HFFc6 (cell line): ENCODE measurements at regions not wholly inside any gene's neighbourhood (a gene's known extent, or its start where the extent isn't known, plus 50 kb on each side); places are given as distances from the start of the nearest gene placed in this dataset.

Experiments used
- DNase-seq: peaks from one replicate; pipeline ENCODE4 v3.0.0-alpha.2; 2018
- H3K27ac Mint-ChIP-seq: 2 replicates; pipeline ENCODE4 v1.8.0; 2020; ENCODE audit warnings: mild to moderate bottlenecking, mixed read lengths
- H3K27me3 Mint-ChIP-seq: 2 replicates; pipeline ENCODE4 v1.8.0; 2021; ENCODE audit warnings: mild to moderate bottlenecking, moderate library complexity, mixed read lengths; ENCODE audit not compliant: insufficient read depth
- H3K36me3 Mint-ChIP-seq: 2 replicates; pipeline ENCODE4 v1.8.0; 2021; ENCODE audit warnings: low read depth, mixed read lengths
- H3K4me1 Mint-ChIP-seq: 2 replicates; pipeline ENCODE4 v1.8.0; 2020; ENCODE audit warnings: low read depth, mixed read lengths
- H3K4me3 Mint-ChIP-seq: 2 replicates; pipeline ENCODE4 v1.8.0; 2020; ENCODE audit warnings: mild to moderate bottlenecking, moderate library complexity, mixed read lengths
- H3K9me3 Mint-ChIP-seq: 2 replicates; pipeline ENCODE4 v1.8.0; 2020; ENCODE audit warnings: mild to moderate bottlenecking, mixed read lengths
- TF ChIP-seq, protein P1 (sequence below): fragments of 200-600 bp; sonication (generic); IDR thresholded peaks from 2 replicates; pipeline ENCODE4 v1.5.0; 2021; ENCODE audit warnings: antibody characterized with exemption, mild to moderate bottlenecking

DNA sequence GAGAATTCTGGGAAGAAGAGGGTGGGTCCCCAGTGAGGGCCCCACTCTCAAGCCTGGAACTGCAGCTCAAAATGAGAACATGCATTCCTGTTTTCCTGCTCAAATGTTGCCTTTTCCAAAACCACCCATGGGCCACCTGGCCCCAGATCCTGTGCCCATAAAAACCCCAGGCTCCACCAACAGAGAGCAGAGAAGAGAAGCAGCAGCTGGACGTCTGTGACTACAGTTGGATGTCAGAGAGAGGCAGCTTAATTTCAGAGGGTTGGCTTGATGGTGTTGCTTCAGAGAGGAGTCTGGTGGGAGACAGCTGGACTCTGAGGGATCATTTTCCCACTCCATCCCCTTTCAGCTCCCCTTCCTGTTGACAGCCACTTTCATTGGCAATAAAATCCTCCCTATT lies 256.4 kb downstream of the FZD1 start:
- TF ChIP-seq, protein P1, sequence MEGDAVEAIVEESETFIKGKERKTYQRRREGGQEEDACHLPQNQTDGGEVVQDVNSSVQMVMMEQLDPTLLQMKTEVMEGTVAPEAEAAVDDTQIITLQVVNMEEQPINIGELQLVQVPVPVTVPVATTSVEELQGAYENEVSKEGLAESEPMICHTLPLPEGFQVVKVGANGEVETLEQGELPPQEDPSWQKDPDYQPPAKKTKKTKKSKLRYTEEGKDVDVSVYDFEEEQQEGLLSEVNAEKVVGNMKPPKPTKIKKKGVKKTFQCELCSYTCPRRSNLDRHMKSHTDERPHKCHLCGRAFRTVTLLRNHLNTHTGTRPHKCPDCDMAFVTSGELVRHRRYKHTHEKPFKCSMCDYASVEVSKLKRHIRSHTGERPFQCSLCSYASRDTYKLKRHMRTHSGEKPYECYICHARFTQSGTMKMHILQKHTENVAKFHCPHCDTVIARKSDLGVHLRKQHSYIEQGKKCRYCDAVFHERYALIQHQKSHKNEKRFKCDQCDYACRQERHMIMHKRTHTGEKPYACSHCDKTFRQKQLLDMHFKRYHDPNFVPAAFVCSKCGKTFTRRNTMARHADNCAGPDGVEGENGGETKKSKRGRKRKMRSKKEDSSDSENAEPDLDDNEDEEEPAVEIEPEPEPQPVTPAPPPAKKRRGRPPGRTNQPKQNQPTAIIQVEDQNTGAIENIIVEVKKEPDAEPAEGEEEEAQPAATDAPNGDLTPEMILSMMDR: no peak
- Mint-ChIP-seq H3K9me3 (no peaks in the 10 kb centered on the region), H3K27me3 (peaks cover 6% of the 10 kb centered on the region; the same call in 1 of the 2 replicates), H3K4me1 (no peaks in the 10 kb centered on the region), H3K4me3 (no peak overlapping the region), H3K27ac (no peak overlapping the region), H3K36me3 (no peaks in the 10 kb centered on the region)
- no peak for DNase-seq

DNA sequence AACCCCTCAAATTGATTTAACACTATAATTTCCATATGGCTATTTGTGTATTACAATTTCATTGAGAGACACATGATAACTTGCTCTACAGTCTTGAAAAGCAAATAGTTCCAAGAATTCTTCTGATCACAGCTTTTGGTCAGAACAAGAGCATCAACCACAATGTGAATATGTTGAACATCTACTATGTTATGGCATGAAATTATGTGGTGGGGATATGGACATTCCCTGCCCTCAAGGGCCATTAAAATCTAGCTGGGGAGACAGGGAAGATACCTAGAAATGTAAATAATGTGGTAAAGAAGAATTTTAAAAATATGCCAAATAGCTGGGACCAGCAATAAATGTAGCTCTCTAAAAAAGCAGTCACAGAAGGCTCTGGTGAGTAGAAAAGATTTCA lies 262.2 kb downstream of the FZD1 start:
- no peak overlapping the region for H3K27ac Mint-ChIP-seq
- TF ChIP-seq, protein P1: no peak
- H3K27me3 Mint-ChIP-seq: peaks cover 1% of the 10 kb centered on the region
- H3K36me3 Mint-ChIP-seq: no peaks in the 10 kb centered on the region
- no peaks in the 10 kb centered on the region for H3K4me1 Mint-ChIP-seq
- no peak overlapping the region for H3K4me3 Mint-ChIP-seq
- no peak for DNase-seq
- H3K9me3 Mint-ChIP-seq: no peaks in the 10 kb centered on the region

DNA sequence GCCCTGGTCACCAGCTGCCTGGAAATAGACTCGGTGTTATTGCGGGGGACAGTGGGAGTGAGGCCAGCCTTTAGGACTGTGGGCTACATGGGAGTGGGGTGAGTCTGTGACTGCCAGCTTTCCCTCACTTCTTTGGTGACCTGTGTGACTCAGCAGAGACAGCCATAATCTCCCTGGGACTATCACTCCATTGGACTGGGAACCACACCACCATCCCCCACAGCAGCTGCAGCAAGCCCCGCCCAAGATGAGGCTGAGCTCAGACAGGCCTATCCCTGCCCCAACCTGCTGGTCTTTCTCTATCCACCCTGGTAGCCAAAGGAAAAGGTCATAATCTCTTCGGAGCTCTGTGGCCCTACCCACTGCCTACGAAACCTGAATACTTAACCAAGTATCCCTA lies 263.2 kb downstream of the FZD1 start:
- Mint-ChIP-seq H3K4me3 (no peak overlapping the region), H3K4me1 (no peaks in the 10 kb centered on the region), H3K27ac (no peak overlapping the region), H3K27me3 (peaks cover 1% of the 10 kb centered on the region), H3K9me3 (no peaks in the 10 kb centered on the region), H3K36me3 (no peaks in the 10 kb centered on the region)
- no peak for DNase-seq
- TF ChIP-seq, protein P1: no peak

DNA sequence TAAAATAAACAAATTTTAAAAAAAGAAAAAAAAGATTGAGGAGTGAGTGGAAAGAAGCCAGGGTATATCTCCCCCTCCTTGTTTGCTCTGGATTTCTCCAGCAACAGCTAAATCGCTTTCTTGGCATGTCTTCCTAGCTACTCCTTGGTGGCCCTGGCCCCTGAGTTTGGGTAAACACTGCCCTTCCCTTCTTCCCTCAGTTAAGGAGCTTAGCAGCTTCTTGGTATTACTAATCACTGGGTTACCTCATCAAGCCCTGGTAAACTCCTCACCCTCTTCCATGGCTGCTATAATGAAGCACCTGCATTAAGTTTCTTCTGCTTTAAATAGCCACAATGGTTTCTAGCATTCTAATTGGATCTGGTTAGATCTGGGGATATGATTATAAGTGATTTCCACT lies 269.8 kb downstream of the FZD1 start:
- H3K27me3 Mint-ChIP-seq: peaks cover 6% of the 10 kb centered on the region
- no peaks in the 10 kb centered on the region for H3K4me1 Mint-ChIP-seq
- TF ChIP-seq, protein P1: no peak
- no peak overlapping the region for H3K27ac Mint-ChIP-seq
- H3K36me3 Mint-ChIP-seq: no peaks in the 10 kb centered on the region
- no peak for DNase-seq
- H3K9me3 Mint-ChIP-seq: no peaks in the 10 kb centered on the region
- H3K4me3 Mint-ChIP-seq: no peak overlapping the region

DNA sequence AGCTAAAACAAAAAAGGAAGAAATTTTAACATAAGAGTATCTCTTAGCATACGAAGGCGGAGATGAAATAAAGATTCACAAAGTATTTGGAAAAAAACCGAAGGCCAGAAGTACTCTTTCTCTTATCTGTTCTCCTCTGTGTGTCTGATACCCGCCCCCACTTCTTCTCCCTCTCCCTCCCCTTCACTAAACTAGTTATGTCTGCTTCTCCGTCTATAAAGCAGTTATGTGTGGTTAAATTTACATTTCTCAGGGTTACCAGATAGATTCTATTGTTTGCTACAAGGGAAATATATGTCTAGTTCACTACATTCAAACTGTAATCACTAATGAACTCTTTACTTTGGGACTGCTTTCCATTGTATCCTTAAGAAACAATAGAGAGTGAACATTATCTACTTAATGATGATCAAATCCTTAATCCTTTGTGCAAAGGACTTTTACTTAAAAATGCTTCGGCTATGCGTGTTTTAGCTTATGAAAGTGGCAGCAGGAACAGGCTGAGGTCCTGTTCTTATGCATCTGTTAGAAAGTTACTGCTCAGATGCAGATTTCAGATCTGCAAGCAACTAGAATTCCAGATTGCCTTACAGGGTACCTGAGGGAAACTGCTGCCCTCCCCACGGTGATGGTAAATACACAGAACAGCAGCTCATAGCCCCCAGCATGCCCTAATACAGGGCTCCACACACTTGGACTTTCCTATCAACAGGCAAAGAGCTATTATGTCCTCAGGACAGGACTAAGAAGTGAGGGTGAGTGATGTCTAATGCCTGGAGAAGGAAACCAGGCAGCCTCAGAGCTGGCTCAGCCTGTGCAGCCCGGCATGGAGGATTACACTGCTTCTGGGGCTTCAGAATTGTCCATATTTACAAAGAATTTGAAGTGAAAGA lies 273.3 kb downstream of the FZD1 start:
- DNase-seq: no peak
- no peaks in the 10 kb centered on the region for H3K9me3 Mint-ChIP-seq
- H3K27me3 Mint-ChIP-seq: peaks cover 6% of the 10 kb centered on the region; the same call in 1 of the 2 replicates
- TF ChIP-seq, protein P1: no peak
- H3K4me1 Mint-ChIP-seq: no peaks in the 10 kb centered on the region
- no peak overlapping the region for H3K27ac Mint-ChIP-seq
- no peak overlapping the region for H3K4me3 Mint-ChIP-seq
- H3K36me3 Mint-ChIP-seq: no peaks in the 10 kb centered on the region
